Skeletal muscle tissue (tissue), 4 donors: ENCODE measurements at regions not wholly inside any gene's neighbourhood (a gene's known extent, or its start where the extent isn't known, plus 50 kb on each side); places are given as distances from the start of the nearest gene placed in this dataset. TPM values are rescaled to one million over a fixed set of nuclear protein-coding genes. Genes with fewer than 3 reads are reported as not detected.

Experiments
- H3K27ac ChIP-seq: one replicate; pipeline ENCODE4 v1.7.0; 2013; ENCODE audit warnings: mild to moderate bottlenecking, low read depth, low read length, inconsistent platforms
- H3K27me3 ChIP-seq, 3 donors: one replicate each; pipeline ENCODE4 v1.7.0; 2013; ENCODE audit warnings: low read length in 3 of 3; ENCODE audit not compliant: control insufficient read depth in 3 of 3, insufficient read depth in 3 of 3
- H3K36me3 ChIP-seq, 3 donors: one replicate each; pipeline ENCODE4 v1.7.0; 2013; ENCODE audit warnings: low read length in 3 of 3; ENCODE audit not compliant: control insufficient read depth in 3 of 3, insufficient read depth in 3 of 3
- H3K4me1 ChIP-seq, 3 donors: one replicate each; pipeline ENCODE4 v1.7.0; 2013; ENCODE audit warnings: low read length in 3 of 3, mild to moderate bottlenecking in 3 of 3; ENCODE audit not compliant: control insufficient read depth in 3 of 3, insufficient read depth in 3 of 3
- H3K4me3 ChIP-seq, 3 donors: one replicate each; pipeline ENCODE4 v1.7.0; 2013; ENCODE audit warnings: low read length in 3 of 3
- H3K9ac ChIP-seq, 3 donors: one replicate each; pipeline ENCODE4 v1.7.0; 2013; ENCODE audit warnings: low read length in 3 of 3, mild to moderate bottlenecking in 3 of 3, moderate library complexity in 2 of 3, low read depth in 1 of 3
- H3K9me3 ChIP-seq, 3 donors: one replicate each; pipeline ENCODE4 v1.7.0; 2013; ENCODE audit warnings: low read length in 3 of 3; ENCODE audit not compliant: control insufficient read depth in 3 of 3
- small RNA-seq: library from RNA; depleted of rRNA; stranded (forward); fragments of <200 nt; gene quantifications from one replicate; pipeline ENCODE3, GENCODE V24; 2014
- donor health status: Osteomylitis.

GRCh38 chr5:153439130-153439529, 51.3 kb upstream of the GRIA1 start:
- no peaks in the 10 kb centered on the region for H3K4me1 ChIP-seq
- no peaks in the 10 kb centered on the region for H3K36me3 ChIP-seq
- no peaks in the 10 kb centered on the region for H3K27me3 ChIP-seq
- H3K4me3 ChIP-seq = no peak overlapping the region
- no peak overlapping the region for H3K9ac ChIP-seq
- H3K27ac ChIP-seq = no peak overlapping the region
- no peaks in the 10 kb centered on the region for H3K9me3 ChIP-seq

Small RNA genes in the stretch of these regions (small RNA-seq; reads per million reads assigned to genes)
- not detected for gene AC008571.1
